SK-N-MC (cell line): ENCODE measurements at regions not wholly inside any gene's neighbourhood (a gene's known extent, or its start where the extent isn't known, plus 50 kb on each side); places are given as distances from the start of the nearest gene placed in this dataset.

Experiments used
- DNase-seq: peaks from one replicate; pipeline ENCODE4 v3.0.0-alpha.2; 2011; ENCODE audit warnings: low read depth, low spot score
- H3K27ac ChIP-seq: fragments of 200-600 bp; sonication (generic); 2 replicates; pipeline ENCODE4 v1.5.1; 2016; ENCODE audit warnings: mixed run types
- H3K36me3 ChIP-seq: fragments of 200-600 bp; sonication (generic); 2 replicates; pipeline ENCODE4 v1.6.1; 2017; ENCODE audit warnings: antibody characterized with exemption, low read length, mixed read lengths; ENCODE audit not compliant: insufficient read depth
- H3K4me3 ChIP-seq: fragments of 200-600 bp; sonication (generic); 2 replicates; pipeline ENCODE4 v1.5.1; 2016
- H3K9ac ChIP-seq: fragments of 200-600 bp; sonication (generic); 2 replicates; pipeline ENCODE4 v1.8.0; 2017; ENCODE audit warnings: mixed run types, mixed read lengths; ENCODE audit not compliant: insufficient read length
- H3K9me3 ChIP-seq: fragments of 200-600 bp; sonication (generic); 2 replicates; pipeline ENCODE4 v1.6.1; 2017; ENCODE audit warnings: low read depth, mild to moderate bottlenecking, antibody characterized with exemption, low read length, moderate library complexity, mixed read lengths
- EZH2 ChIP-seq: fragments of 200-600 bp; sonication (generic); IDR thresholded peaks from one replicate; pipeline ENCODE4 v1.6.1; 2017; ENCODE audit warnings: antibody characterized with exemption
- FOXP2 ChIP-seq: optimal IDR thresholded peaks from 2 replicates; pipeline ENCODE3; 2011; ENCODE audit warnings: mild to moderate bottlenecking, moderate library complexity; ENCODE audit not compliant: insufficient read depth; ENCODE audit errors: extremely low read length, control extremely low read depth
- POLR2AphosphoS5 ChIP-seq: IDR thresholded peaks from 2 replicates; pipeline ENCODE4 v1.6.1; 2012; ENCODE audit warnings: mild to moderate bottlenecking, low read depth, low read length, borderline replicate concordance

- no peak overlapping the region for H3K9ac ChIP-seq
- no peak overlapping the region for H3K4me3 ChIP-seq
- no peaks in the 10 kb centered on the region for H3K9me3 ChIP-seq
- TF ChIP-seq FOXP2 (no peak), EZH2 (no peak), POLR2AphosphoS5 (no peak)
- DNase-seq = no peak
- H3K27ac ChIP-seq = no peak overlapping the region
- H3K36me3 ChIP-seq = no peaks in the 10 kb centered on the region
Measured at GRCh38 chr13:61078976-61079770, 336.5 kb downstream of the PCDH20 start.

- Histone ChIP-seq H3K27ac (no peak overlapping the region), H3K9ac (no peak overlapping the region), H3K4me3 (no peak overlapping the region), H3K36me3 (no peaks in the 10 kb centered on the region), H3K9me3 (no peaks in the 10 kb centered on the region)
- no peak for DNase-seq
- no peak for TF ChIP-seq POLR2AphosphoS5
- TF ChIP-seq EZH2 = no peak
- no peak for TF ChIP-seq FOXP2
Measured at GRCh38 chr13:61052175-61052574, 363.5 kb downstream of the PCDH20 start.

GRCh38 chr13:61045251-61045650 lies 370.4 kb downstream of the PCDH20 start:
- Histone ChIP-seq H3K9me3 (no peaks in the 10 kb centered on the region), H3K9ac (no peak overlapping the region), H3K36me3 (no peaks in the 10 kb centered on the region), H3K4me3 (no peak overlapping the region), H3K27ac (no peak overlapping the region)
- TF ChIP-seq FOXP2 (no peak), POLR2AphosphoS5 (no peak), EZH2 (no peak)
- DNase-seq = no peak

- H3K4me3 ChIP-seq = no peak overlapping the region
- no peaks in the 10 kb centered on the region for H3K9me3 ChIP-seq
- TF ChIP-seq POLR2AphosphoS5 = no peak
- no peak for TF ChIP-seq EZH2
- TF ChIP-seq FOXP2 = no peak
- H3K9ac ChIP-seq = no peak overlapping the region
- no peaks in the 10 kb centered on the region for H3K36me3 ChIP-seq
- no peak for DNase-seq
- no peak overlapping the region for H3K27ac ChIP-seq
Measured at GRCh38 chr13:61040181-61040580, 375.5 kb downstream of the PCDH20 start.

- TF ChIP-seq POLR2AphosphoS5 (no peak), EZH2 (no peak), FOXP2 (no peak)
- no peak overlapping the region for H3K9ac ChIP-seq
- H3K4me3 ChIP-seq = no peak overlapping the region
- no peaks in the 10 kb centered on the region for H3K36me3 ChIP-seq
- no peak overlapping the region for H3K27ac ChIP-seq
- DNase-seq = no peak
- H3K9me3 ChIP-seq = no peaks in the 10 kb centered on the region
Measured at GRCh38 chr13:61039302-61039701, 376.3 kb downstream of the PCDH20 start.

GRCh38 chr13:61036715-61037114 lies 378.9 kb downstream of the PCDH20 start:
- no peak overlapping the region for H3K9ac ChIP-seq
- no peak for DNase-seq
- H3K36me3 ChIP-seq = no peaks in the 10 kb centered on the region
- no peaks in the 10 kb centered on the region for H3K9me3 ChIP-seq
- H3K27ac ChIP-seq = no peak overlapping the region
- no peak overlapping the region for H3K4me3 ChIP-seq
- TF ChIP-seq FOXP2 (no peak), EZH2 (no peak), POLR2AphosphoS5 (no peak)

GRCh38 chr13:61030445-61030844 lies 385.2 kb downstream of the PCDH20 start:
- Histone ChIP-seq H3K36me3 (no peaks in the 10 kb centered on the region), H3K9ac (no peak overlapping the region), H3K27ac (no peak overlapping the region), H3K9me3 (no peaks in the 10 kb centered on the region), H3K4me3 (no peak overlapping the region)
- TF ChIP-seq EZH2 (no peak), FOXP2 (no peak), POLR2AphosphoS5 (no peak)
- DNase-seq = no peak

GRCh38 chr13:61029064-61029463 lies 386.6 kb downstream of the PCDH20 start:
- no peaks in the 10 kb centered on the region for H3K36me3 ChIP-seq
- H3K9me3 ChIP-seq = no peaks in the 10 kb centered on the region
- H3K4me3 ChIP-seq = no peak overlapping the region
- H3K27ac ChIP-seq = no peak overlapping the region
- H3K9ac ChIP-seq = no peak overlapping the region
- DNase-seq = no peak
- TF ChIP-seq POLR2AphosphoS5 = no peak
- no peak for TF ChIP-seq EZH2
- no peak for TF ChIP-seq FOXP2

GRCh38 chr13:61024046-61024445 lies 391.6 kb downstream of the PCDH20 start:
- H3K27ac ChIP-seq = no peak overlapping the region
- H3K4me3 ChIP-seq = no peak overlapping the region
- no peaks in the 10 kb centered on the region for H3K9me3 ChIP-seq
- no peak overlapping the region for H3K9ac ChIP-seq
- DNase-seq = no peak
- H3K36me3 ChIP-seq = no peaks in the 10 kb centered on the region
- TF ChIP-seq POLR2AphosphoS5 (no peak), EZH2 (no peak), FOXP2 (no peak)
